HG02588 (cell line): ENCODE measurements at regions not wholly inside any gene's neighbourhood (a gene's known extent, or its start where the extent isn't known, plus 50 kb on each side); places are given as distances from the start of the nearest gene placed in this dataset.
"Not testable (repeated sequence)": the region's sequence is repeated elsewhere in the genome, so short reads cannot be mapped to it uniquely, and the experiment has no call there.

Experiments used
- ATAC-seq: cut with Tn5 transposase; IDR thresholded peaks from one replicate; pipeline ENCODE4 v1.9.1; 2021; ENCODE audit warnings: mild to moderate bottlenecking, moderate library complexity; ENCODE audit not compliant: unreplicated experiment

DNA sequence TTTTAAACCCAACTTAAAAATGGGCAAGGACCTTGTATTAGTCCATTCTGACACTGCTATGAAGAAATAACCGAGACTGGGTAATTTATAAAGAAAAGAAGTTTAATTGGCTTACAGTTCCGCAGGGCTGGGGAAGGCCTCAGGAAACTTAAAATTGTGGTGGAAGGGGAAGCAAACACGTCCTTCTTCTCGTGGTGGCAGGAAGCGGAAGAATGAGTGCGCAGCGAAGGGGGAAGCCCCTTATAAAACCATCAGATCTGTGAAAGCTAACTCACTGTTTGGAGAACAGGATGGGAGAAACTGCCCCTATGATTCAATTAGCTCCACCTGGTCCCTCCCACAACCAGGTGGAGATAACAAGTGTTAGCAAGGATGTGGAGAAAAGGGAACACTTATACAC is 237.7 kb downstream of the SEC16B start:
- ATAC-seq, result no peak

DNA sequence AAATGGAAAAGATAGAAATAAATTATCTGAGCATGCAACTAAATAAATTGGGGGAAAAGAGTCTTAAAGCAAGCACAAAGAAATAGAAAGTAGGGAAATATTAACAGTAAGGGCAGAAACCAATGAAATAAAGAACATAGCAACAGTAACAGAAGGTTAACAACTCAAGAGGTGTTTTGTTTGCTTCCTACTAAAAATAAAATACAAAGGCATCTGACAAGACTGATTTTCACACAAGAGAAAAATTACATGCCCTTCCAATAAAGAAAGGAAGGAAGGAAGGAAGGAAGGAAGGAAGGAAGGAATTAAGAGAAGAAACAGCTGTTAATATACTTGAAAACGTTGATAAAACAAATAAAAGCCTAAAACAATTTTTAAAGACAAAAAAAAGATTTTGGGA is 240.2 kb downstream of the SEC16B start:
- ATAC-seq, result no peak

DNA sequence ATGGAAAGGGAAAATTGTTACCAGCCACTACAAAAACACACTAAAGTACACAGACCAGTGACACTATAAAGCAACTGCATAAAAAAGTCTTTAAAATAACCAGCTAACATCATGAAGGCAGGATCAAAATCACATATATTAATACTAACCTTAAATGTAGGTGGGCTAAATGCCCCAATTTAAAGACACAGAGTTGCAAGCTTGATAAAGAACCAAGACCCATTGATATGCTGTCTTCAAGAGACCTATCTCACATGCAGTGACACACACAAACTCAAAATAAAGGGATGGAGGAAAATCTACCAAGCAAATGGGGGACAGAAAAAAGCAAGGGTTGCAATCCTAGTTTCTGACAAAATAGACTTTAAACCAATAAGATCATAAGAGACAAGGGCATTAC is 246.3 kb downstream of the SEC16B start:
- ATAC-seq, result no peak

DNA sequence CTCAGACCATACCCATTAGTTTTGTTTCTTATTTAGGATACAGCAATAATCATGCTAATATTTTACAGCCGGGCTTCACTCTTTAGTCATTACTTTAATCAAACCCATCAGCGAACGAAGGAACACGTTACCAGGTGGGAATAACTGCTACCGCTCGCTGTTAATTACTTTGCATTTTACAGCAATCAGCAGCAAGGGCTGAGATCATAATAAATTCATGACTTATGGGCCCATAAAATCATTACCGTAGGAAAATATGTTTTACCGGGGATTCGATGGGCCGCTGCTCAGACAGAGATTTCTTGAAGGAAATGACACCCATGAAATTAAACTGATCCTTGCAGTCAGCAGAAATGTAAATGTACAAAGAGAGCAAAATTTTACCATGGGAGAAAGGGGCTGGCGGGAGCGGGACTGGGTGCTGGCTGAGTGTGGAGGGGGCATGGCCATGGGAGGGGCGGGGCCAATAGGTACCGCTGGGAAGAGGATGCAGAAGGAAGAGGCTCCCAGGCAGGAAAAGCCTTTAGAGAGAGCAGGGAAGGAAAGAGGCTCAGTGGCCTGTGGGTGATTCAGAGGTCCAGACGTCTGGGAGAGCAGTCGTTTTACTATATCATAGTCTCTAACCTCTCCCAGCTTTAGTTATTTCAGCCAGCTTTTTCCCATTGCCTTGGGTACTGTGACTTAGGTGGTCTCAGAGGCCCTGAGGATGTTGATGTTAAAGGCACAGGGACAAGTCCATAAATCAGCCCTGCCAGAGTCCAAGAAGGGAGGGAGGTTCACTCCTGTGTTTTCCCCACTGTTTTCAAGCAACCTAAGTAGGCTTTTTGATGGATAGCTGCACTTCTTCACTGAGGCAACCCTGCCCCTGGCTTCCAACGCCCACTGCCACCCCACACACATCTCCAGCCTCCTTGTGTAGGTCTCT is 258.9 kb downstream of the SEC16B start:
- ATAC-seq, result no peak

DNA sequence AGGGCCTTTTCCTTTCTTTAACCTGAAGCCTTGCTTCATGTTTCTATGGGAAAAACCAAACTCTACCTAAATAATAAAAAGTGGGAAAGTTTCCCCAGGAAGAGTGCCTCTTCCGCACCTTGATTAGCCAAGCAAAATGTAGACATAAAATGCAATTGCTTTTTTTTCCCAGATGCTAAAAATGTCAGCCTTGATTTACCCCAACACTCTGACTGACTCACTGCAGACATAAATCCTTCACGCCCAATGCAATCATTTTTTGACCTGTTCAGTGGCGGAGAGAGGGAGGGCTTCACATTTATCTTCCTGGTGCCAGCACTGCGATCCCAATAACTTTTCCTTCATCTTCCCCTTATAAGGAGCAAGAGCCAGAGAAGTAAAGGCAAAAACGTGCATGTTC is 261.5 kb downstream of the SEC16B start:
- ATAC-seq, result no peak

DNA sequence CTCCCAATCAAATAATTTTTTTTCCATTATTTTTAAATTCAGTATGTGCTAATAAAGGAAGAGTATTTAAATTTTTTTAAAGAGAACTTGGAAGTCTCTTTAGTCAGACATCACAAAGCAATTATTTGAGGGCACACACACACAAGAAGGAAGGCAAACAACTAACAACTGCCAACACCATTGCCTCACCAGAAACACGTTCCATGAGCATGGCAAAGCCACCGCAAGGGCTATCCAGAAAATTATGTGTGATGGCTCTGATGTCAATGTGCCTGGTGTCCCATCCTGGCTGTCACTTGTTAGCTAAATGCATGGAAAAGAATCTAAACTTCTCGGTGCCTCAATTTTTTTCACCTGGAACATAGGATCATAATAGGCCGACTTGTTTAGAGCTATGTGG is 262.9 kb downstream of the SEC16B start:
- no peak for ATAC-seq

DNA sequence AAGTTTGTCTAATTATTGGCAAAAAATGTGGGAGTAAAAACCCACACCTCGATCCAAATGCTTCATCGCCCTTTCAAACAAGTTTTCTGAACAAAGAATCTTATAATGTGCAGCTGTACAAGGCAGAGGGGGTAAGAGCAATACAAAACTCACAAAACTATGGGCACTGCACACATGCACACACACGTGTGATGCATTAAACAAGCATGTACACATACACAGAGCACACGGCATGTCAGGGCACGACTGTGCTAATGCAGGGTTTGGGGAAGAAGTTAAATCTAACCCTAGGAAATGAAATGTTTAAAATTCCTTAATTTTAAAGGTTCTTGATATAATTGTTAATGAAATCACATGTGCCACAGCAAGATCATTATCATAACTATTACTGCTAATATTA is 264.0 kb downstream of the SEC16B start:
- ATAC-seq, result no peak

DNA sequence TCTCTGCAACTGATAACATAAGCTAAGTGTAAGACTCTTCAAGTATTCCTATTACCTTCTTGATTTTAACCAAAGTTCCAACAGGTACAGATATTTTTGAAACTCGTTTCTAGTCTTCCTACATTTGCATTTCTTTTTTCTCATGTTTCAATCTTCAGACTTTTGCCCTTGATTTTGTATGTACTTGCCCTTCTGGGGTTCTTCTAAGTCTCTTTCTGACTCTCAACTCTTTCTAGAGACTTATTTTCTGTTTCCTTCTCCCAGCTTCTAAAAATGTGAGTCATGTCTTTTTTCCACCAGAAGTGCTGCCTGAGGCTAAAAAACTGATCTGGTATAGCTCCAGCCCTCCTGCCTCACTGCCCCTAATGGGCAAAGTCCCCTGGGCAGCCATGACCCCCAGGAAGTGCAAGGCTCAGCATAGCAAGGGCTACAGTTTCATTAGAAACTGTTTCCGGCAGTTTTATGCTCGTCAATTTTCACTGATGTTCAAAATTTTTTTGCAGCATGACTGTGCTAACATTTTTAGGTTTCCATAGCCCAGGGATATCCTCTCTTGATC is 265.9 kb downstream of the SEC16B start:
- no peak for ATAC-seq

DNA sequence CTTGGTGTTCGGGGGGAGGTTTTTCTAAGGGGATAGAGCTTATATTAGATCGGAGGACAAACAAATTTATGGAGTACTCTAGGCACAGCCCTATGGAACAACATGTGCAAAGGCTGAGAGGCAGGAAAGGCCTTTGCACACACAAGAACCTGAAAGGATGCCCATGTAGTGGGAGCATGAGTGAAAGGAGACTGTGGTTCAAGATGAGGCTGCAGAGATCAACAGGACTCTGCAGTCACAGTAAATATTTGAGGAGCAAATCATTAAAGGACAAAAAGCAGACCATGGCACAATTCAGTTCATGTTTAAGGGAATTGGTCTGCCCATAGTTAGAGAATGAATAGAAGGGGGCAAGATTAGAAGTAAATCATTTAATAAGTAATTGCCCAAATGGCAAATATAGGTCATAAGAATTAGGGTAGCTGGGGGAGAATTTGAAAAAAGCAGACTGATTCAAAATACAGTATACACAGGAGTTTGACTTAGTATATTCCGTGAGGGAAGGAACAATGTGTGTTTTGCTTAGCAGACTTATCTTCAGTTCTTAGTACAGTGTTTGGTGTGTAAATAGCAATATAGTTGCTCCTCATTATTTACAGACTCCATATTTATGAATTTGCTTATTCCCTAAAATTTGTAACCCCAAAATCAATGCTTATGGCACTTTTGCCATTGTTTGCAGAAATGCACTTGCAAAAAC is 268.1 kb downstream of the SEC16B start:
- no peak for ATAC-seq

DNA sequence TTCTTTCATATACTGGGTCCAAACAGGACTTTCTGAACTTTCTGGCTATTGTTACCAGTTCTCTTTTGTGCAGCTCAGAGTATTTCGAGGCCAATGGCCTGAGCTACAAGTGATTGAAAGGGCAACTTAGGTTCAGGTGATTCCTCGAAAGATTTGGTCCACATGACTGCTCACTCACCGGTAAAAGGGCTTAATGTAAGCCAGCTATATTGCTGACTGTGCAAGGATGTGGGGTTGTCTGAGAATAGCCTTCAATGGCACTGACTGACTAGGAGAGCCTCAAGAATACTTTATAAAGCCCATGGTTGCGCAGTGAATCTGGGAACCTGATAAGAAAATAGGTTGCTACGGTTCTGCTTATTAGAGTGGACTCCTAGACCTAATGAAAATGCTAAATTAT is 269.0 kb downstream of the SEC16B start:
- ATAC-seq, result no peak

DNA sequence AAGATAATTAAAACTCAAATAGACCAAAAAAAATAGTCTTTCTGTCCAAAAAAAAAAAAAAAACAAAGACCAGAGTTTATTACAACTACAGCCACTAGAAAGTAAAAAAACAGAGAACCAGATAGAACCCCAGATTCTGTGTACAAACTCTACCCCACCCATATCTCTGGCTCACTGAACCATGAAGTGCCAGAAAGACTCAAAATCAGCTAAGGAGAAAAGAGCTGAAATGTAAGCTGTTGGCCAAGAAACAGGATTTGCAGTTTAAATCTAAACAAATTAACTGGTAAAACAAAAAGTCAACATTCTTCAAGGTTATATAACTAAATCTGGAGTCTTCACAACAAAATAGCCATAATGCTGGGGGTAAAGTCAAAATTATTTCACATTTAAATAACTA is 278.9 kb downstream of the SEC16B start:
- no peak for ATAC-seq

DNA sequence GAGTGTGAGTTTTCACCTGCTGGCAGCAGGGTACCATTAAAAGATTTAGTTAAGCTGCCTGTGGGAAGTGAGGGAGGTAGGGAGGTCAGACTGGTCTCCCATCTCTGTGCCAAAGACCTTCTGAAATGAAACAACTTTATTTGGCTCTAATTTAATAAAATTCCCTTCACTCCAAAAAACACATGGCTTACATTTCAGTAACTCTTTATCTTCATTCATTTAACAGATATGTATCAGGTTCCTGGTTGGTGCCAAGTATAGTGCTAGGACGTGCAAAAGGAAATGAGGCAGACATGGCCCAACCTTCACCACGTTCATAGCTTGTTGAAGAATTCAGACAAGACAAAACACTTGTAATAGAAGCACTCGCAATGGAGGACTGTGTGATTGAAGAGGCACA is 282.3 kb downstream of the SEC16B start:
- no peak for ATAC-seq

DNA sequence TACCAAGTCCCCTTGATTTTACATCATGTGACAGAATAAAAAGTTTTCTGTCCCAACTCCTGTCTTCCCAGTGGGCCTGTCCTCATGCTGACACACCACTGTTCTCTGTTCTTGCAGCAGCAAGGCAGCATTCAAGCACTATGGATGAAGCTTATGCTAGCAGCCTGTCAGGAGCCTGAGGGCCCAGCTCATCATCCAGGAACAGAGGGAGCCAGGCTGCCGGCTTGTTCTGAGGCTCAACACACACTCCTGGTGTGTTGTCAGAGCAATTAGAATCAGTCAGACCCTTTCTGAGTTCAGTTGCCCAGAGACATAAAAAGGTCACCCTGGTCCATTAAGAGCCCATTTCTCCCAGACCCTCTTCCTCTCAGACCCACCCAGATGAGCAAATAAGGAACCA is 282.9 kb downstream of the SEC16B start:
- no peak for ATAC-seq

DNA sequence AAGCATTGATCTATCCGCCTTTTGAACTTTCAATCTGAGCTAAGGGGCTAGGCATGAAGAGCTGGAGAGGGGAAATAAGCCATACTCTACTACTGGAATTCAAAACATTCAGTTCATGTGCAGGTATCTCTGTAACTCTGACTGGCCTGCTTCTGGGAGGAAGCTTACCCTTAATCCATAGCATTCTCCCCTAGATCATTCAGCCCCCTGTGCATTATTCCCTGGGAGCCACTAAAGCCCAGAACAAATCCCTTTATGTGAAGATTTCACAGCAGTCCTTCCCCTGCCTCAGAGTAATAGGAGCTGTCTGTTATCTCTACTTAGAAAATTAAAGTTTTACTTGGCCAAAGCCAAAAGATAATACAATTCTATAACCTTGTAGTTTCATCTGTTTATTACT is 300.7 kb downstream of the SEC16B start:
- ATAC-seq, result no peak

DNA sequence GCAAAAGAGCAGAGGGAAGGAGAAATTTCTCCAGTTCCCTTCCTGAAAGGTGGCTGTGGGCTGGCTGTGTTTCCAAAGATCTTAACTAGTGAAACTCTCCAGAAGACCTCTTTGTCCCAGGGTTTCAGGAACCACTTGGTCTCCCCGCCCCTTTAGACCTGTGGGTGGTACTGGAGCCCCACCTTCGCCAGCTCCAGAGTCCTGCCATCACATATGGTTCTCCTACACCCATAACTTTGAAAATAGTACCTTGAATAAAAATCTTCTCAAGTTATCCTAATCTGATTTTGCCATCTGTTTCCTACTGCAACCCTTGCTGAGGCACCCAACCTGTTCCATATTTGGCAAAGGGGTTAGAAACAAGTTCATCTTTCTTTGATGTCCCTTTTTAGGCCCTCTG is 303.9 kb downstream of the SEC16B start:
- no peak for ATAC-seq

DNA sequence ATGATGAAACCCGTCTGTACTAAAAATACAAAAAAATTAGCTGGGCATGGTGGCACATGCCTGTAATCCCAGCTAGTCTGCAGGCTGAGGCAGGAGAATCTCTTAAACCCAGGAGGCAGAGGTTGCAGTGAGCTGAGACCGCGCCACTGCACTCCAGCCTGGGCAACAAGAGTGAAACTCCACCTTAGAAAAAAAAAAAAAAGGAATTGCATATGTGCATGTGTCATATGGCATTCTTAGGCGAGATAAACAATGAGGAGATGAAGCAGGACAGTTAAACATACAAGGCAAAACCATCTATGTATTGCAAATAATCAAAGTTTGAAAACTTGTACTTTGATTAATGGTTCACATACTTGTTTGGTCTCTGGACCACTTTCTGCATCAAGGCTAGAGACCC is 305.1 kb downstream of the SEC16B start:
- ATAC-seq, result not testable (repeated sequence)

DNA sequence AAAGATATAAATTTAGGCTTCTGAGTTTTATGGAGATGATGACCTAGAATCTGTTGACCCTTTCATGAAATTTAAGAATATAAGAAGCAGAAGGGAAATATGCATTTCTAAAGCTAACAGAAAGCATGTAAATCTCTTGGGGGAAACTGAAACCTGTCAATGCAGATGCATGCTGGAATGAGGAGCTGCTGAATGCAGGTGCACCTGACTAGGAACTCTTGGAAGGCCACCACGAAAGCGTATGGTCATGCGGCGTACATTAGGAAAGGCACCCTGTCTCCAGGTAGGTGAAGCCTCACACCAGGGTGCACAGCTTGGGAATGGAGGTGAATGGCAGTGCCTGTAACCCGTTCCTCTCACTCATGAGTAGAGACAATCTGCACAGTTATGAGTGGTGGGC is 309.7 kb downstream of the SEC16B start:
- no peak for ATAC-seq

DNA sequence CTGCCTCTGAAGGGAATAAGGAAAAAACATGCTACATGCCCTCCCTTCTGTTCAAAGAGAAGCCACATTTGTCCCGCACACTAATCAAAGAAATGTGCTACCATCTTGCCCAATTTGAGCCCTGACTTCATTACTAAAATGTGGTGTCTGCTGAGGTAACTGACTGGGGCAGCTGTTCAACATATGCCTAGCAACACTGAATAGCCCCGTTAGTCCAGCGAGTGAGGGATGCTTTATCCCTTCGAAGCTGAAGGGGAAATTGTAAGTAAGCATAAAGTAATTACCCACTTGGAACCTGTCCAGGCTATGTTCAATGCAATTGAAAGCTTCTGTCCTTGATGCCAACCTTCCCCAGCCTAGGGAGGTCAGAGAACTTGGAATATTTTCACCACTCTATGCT is 310.6 kb downstream of the SEC16B start:
- ATAC-seq, result no peak

DNA sequence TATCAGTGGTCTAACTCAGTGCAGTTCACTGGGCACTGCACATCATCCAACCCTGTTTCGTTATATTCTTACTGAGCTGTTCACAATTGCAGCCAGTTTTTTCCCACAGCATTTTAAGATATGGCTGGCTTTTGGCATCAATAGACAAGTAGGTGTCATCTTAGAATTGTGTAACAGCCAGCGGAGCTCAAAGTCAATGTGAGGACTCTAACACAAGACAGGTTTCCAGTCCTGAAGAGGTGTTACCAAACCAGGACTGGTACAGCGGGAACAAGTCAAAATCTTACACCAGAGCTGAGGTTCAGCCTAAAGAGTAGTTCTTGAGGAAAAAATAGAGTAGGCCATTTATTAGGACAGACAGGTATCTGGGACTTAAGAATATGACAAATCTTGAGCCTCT is 313.3 kb downstream of the SEC16B start:
- no peak for ATAC-seq

DNA sequence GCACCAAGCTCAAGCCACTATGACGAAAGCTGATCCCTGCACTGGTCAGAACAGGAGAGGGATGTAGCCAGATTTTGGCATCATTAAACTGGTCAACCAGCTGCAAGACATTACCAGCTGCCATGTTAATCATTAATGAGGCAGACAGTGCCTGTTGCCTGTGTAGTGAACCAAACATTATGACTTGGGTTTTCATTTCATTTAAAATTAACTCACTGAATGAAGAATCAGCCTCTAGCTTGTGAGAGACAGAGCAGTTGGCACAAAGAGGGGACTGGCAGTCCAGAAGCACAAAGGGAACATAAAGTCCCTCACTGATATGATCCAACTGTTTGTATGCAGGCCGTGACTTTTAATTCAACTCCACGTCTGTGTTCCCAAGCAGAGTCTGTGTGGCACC is 318.9 kb downstream of the SEC16B start:
- no peak for ATAC-seq

DNA sequence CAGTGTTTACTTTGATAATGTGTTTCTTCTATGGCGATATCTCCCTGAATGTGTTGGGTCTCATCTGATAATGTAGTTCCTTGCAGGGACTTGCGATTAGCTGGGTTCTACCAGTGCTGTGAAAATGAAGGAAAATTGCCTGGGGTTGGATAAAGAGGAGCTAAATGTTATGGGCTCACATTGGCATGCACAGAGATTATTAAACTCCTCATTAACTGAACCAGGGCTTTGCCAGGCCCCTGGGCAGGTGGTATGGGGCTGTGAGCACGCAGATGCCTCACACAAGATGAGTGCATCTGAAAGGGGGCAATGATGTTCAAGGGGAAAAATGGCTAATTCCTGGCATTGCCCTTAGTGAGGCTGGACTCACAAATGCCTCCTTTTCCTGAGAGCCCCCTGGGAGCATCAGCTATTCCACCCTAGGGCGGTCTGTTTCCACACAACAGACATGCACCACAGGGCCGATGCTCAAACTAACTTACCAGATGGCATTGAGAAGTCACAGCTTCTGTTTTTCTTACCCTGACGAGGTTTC is 321.1 kb downstream of the SEC16B start:
- ATAC-seq, result no peak

DNA sequence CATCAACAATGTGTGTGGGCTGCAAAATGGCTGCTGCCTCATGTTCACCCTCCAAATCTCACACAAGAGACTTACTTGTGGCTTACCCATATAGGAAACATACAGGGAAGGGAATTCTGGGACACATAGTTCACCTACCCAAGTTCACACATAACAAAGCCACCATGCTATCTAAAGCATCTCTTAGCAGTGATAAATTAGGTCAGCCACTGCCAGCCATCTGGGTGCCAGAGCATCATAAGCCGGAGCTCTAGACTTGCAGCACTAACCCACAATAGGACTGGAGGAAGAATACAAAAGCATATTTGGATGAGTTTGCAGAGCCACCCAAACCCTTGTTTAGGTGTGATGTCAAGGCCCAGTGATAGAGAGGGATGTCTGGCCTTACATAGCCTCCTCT is 321.7 kb downstream of the SEC16B start:
- ATAC-seq, result no peak
